ENCODE measurements at regions not wholly inside any gene's neighbourhood (a gene's known extent, or its start where the extent isn't known, plus 50 kb on each side); places are given as distances from the start of the nearest gene placed in this dataset.
"Not testable (repeated sequence)": the region's sequence is repeated elsewhere in the genome, so short reads cannot be mapped to it uniquely, and the experiment has no call there.

- peak; percentile 64 for FAIRE-seq
Measured at GRCh38 chr17:63082273-63082861, 116.3 kb downstream of the TANC2 start.

- FAIRE-seq, result no peak
Measured at GRCh38 chr17:63082952-63083351, 116.9 kb downstream of the TANC2 start.

GRCh38 chr17:63086483-63087185 lies 120.6 kb downstream of the TANC2 start:
- no peak for FAIRE-seq

GRCh38 chr17:63090358-63091114 lies 124.5 kb downstream of the TANC2 start:
- not testable (repeated sequence) for FAIRE-seq

GRCh38 chr17:63091909-63092308 lies 125.9 kb downstream of the TANC2 start:
- FAIRE-seq, result not testable (repeated sequence)

GRCh38 chr17:63094631-63095030 lies 128.6 kb downstream of the TANC2 start:
- FAIRE-seq, result no peak

GRCh38 chr17:63095459-63095858 lies 129.4 kb downstream of the TANC2 start:
- FAIRE-seq, result no peak

GRCh38 chr17:63095879-63096278 lies 129.8 kb downstream of the TANC2 start:
- FAIRE-seq, result no peak

GRCh38 chr17:63096426-63096825 lies 130.4 kb downstream of the TANC2 start:
- no peak for FAIRE-seq

- no peak for FAIRE-seq
Measured at GRCh38 chr17:63099425-63099824, 133.4 kb downstream of the TANC2 start.

GRCh38 chr17:63102034-63102433 lies 136.0 kb downstream of the TANC2 start:
- no peak for FAIRE-seq

- FAIRE-seq, result no peak
Measured at GRCh38 chr17:63106050-63106449, 140.0 kb downstream of the TANC2 start.

- no peak for FAIRE-seq
Measured at GRCh38 chr17:63109661-63110060, 143.6 kb downstream of the TANC2 start.

- no peak for FAIRE-seq
Measured at GRCh38 chr17:63113167-63113566, 147.1 kb downstream of the TANC2 start.

- FAIRE-seq, result no peak
Measured at GRCh38 chr17:63116228-63116627, 150.2 kb downstream of the TANC2 start.

GRCh38 chr17:63116967-63117830 lies 151.2 kb downstream of the TANC2 start:
- no peak for FAIRE-seq

GRCh38 chr17:63120406-63120805 lies 154.4 kb downstream of the TANC2 start:
- no peak for FAIRE-seq

GRCh38 chr17:63124536-63124935 lies 158.5 kb downstream of the TANC2 start:
- no peak for FAIRE-seq

GRCh38 chr17:63124958-63125357 lies 158.9 kb downstream of the TANC2 start:
- FAIRE-seq, result no peak

GRCh38 chr17:63125987-63126386 lies 160.0 kb downstream of the TANC2 start:
- no peak for FAIRE-seq

GRCh38 chr17:63126607-63127006 lies 160.6 kb downstream of the TANC2 start:
- no peak for FAIRE-seq

- no peak for FAIRE-seq
Measured at GRCh38 chr17:63132459-63132911, 166.4 kb downstream of the TANC2 start.

GRCh38 chr17:63133491-63133890 lies 167.5 kb downstream of the TANC2 start:
- FAIRE-seq, result no peak
